Endodermal cell (in vitro differentiated cells): ENCODE measurements at regions not wholly inside any gene's neighbourhood (a gene's known extent, or its start where the extent isn't known, plus 50 kb on each side); places are given as distances from the start of the nearest gene placed in this dataset.

Experiments
- DNase-seq: peaks from one replicate; pipeline ENCODE4 v3.0.0-alpha.2; 2017
- H3K27ac ChIP-seq: 2 replicates; pipeline ENCODE4 v1.5.1; 2013; ENCODE audit warnings: mild to moderate bottlenecking, low read depth, low read length, moderate library complexity
- H3K27me3 ChIP-seq: 2 replicates; pipeline ENCODE4 v1.6.1; 2013; ENCODE audit warnings: mild to moderate bottlenecking, low read length, moderate library complexity; ENCODE audit not compliant: insufficient read depth, control insufficient read depth, poor library complexity, severe bottlenecking
- H3K36me3 ChIP-seq: 2 replicates; pipeline ENCODE4 v1.7.0; 2013; ENCODE audit warnings: mild to moderate bottlenecking, low read length, moderate library complexity; ENCODE audit not compliant: control insufficient read depth, insufficient read depth
- H3K4me1 ChIP-seq: one replicate; pipeline ENCODE4 v1.7.0; 2013; ENCODE audit warnings: low read length; ENCODE audit not compliant: control insufficient read depth, insufficient read depth
- H3K4me3 ChIP-seq: 2 replicates; pipeline ENCODE4 v1.5.1; 2013; ENCODE audit warnings: mild to moderate bottlenecking, low read length, moderate library complexity
- H3K9ac ChIP-seq: 2 replicates; pipeline ENCODE4 v1.6.1; 2013; ENCODE audit warnings: mild to moderate bottlenecking, low read length, moderate library complexity; ENCODE audit not compliant: poor library complexity, severe bottlenecking; ENCODE audit errors: extremely low read depth
- H3K9me3 ChIP-seq: 2 replicates; pipeline ENCODE4 v1.6.1; 2013; ENCODE audit warnings: mild to moderate bottlenecking, low read length, moderate library complexity; ENCODE audit not compliant: control insufficient read depth
- H3K27ac Mint-ChIP-seq: 2 replicates; pipeline ENCODE4 v1.8.0; 2020; ENCODE audit warnings: mixed read lengths
- H3K27me3 Mint-ChIP-seq: 2 replicates; pipeline ENCODE4 v1.8.0; 2021; ENCODE audit warnings: mild to moderate bottlenecking, mixed read lengths; ENCODE audit not compliant: insufficient read depth
- H3K36me3 Mint-ChIP-seq: 2 replicates; pipeline ENCODE4 v1.8.0; 2020; ENCODE audit warnings: low read depth, mixed read lengths
- H3K4me1 Mint-ChIP-seq: 2 replicates; pipeline ENCODE4 v1.8.0; 2020; ENCODE audit warnings: mixed read lengths
- H3K4me3 Mint-ChIP-seq: 2 replicates; pipeline ENCODE4 v1.8.0; 2020; ENCODE audit warnings: mild to moderate bottlenecking, moderate library complexity, mixed read lengths
- H3K9me3 Mint-ChIP-seq: 2 replicates; pipeline ENCODE4 v1.8.0; 2020; ENCODE audit warnings: mild to moderate bottlenecking, mixed read lengths
- CTCF ChIP-seq: fragments of 200-600 bp; sonication (generic); conservative IDR thresholded peaks from 2 replicates; pipeline ENCODE4 v1.5.0; 2021; ENCODE audit warnings: antibody characterized with exemption, mild to moderate bottlenecking
- WGBS, 2 experiments: methylation state at CpG; one replicate each; pipeline versions ENCODE4 v1.1.5 to v1.1.7; 2013; ENCODE audit warnings: missing lambda C conversion rate in 2 of 2, mixed read lengths in 1 of 2; ENCODE audit not compliant: insufficient coverage in 1 of 2, insufficient read length in 1 of 2; 5-methylcytosine and 5-hydroxymethylcytosine counted together

GRCh38 chr5:9775339-9775738, 145.2 kb upstream of the TAS2R1 start:
- Histone ChIP-seq H3K9ac (no peak overlapping the region), H3K27me3 (no peaks in the 10 kb centered on the region), H3K36me3 (no peaks in the 10 kb centered on the region), H3K4me3 (peak overlapping the region; percentile 7), H3K27ac (no peak overlapping the region), H3K9me3 (peaks cover 40% of the 10 kb centered on the region), H3K4me1 (no peaks in the 10 kb centered on the region)
- Mint-ChIP-seq H3K36me3 (no peaks in the 10 kb centered on the region), H3K4me1 (peaks cover 7% of the 10 kb centered on the region), H3K4me3 (no peak overlapping the region), H3K9me3 (peaks cover 17% of the 10 kb centered on the region), H3K27me3 (peaks cover 2% of the 10 kb centered on the region), H3K27ac (peak overlapping the region; percentile 40)
- TF ChIP-seq CTCF, result no peak
- DNase-seq, result no peak

GRCh38 chr5:9774472-9775079, 144.4 kb upstream of the TAS2R1 start:
- Histone ChIP-seq H3K9me3 (peaks cover 38% of the 10 kb centered on the region), H3K27me3 (no peaks in the 10 kb centered on the region), H3K36me3 (no peaks in the 10 kb centered on the region), H3K9ac (no peak overlapping the region), H3K4me3 (peak overlapping the region; percentile 7), H3K27ac (no peak overlapping the region), H3K4me1 (no peaks in the 10 kb centered on the region)
- peak; percentile 65 for TF ChIP-seq CTCF
- Mint-ChIP-seq H3K4me3 (no peak overlapping the region), H3K27me3 (no peaks in the 10 kb centered on the region), H3K27ac (no peak overlapping the region), H3K36me3 (no peaks in the 10 kb centered on the region), H3K4me1 (peaks cover 7% of the 10 kb centered on the region), H3K9me3 (peaks cover 15% of the 10 kb centered on the region)
- DNase-seq, result peak; percentile 71
- WGBS, 2 experiments, result 80 to 89% methylated on average over 3 of the region's 3 CpGs

GRCh38 chr5:9771079-9771478, 140.9 kb upstream of the TAS2R1 start:
- Mint-ChIP-seq H3K4me1 (peaks cover 4% of the 10 kb centered on the region), H3K36me3 (no peaks in the 10 kb centered on the region), H3K4me3 (no peak overlapping the region), H3K27ac (no peak overlapping the region), H3K9me3 (peaks cover 2% of the 10 kb centered on the region), H3K27me3 (peaks cover 1% of the 10 kb centered on the region)
- H3K9me3 ChIP-seq, result peaks cover 20% of the 10 kb centered on the region
- WGBS, 2 experiments, result 89% methylated on average over 1 of the region's 1 CpG; no CpG with 5 or more reads in 1 of the 2 experiments
- H3K27ac ChIP-seq, result no peak overlapping the region
- no peaks in the 10 kb centered on the region for H3K27me3 ChIP-seq
- no peak overlapping the region for H3K9ac ChIP-seq
- no peak overlapping the region for H3K4me3 ChIP-seq
- TF ChIP-seq CTCF, result no peak
- DNase-seq, result no peak
- no peaks in the 10 kb centered on the region for H3K4me1 ChIP-seq
- H3K36me3 ChIP-seq, result no peaks in the 10 kb centered on the region
